ENCODE measurements at regions not wholly inside any gene's neighbourhood (a gene's known extent, or its start where the extent isn't known, plus 50 kb on each side); places are given as distances from the start of the nearest gene placed in this dataset.

GRCh38 chr17:72025113-72025512 is 95.7 kb upstream of the SOX9 start:
- no peak for TF ChIP-seq ZNF274 (IDR thresholded peaks at IDR 0.05; ENCODE audit: low read depth, low read length)

DNA sequence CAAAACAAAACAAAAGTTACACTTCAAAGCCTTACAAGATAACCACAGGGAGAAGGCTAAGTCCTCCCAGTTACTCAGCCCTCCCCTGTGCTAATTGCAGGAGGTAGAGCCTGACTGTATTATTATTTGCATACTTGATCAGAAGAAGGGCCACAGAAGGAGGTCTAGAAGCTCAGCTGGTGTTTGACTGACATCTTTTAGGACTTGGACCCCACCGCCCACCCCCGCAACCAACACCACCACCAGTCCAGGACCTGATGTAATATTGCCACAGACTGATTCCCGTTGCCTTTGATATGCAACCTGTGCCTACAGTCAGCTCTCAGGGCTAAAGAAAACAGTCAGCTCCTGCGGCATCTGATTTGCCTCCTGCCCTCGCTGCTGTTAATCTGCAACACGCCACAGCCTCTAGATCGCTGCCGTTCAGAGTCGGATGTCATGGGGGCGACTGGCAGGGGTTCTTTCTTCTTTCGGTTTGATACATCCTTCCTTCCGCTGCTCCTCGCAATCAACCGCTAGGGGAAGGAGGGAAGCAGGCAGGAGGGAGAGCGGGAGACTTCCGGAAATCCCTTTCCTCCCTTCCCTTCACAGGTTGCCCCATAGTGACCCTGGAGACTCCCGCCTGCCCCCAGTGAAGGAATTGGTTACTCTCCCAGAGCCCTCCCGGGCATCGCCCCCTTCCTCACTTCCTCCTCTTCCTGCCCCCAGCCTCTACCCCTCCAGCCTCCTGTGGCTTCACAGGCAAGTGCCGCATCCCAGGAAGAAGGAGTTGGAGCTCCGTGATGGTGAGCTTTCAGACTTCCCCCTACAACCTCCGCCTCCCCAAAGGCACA is 90.5 kb upstream of the SOX9 start:
- no peak for TF ChIP-seq ZNF274 (IDR thresholded peaks at IDR 0.05; ENCODE audit: low read depth, low read length)
- peak overlapping the region; percentile 42 for H3K4me3 ChIP-seq (ENCODE audit: low read length)

More at GRCh38 chr17:72025113-72025512, 95.7 kb upstream of the SOX9 start:
- H3K4me3 ChIP-seq (ENCODE audit: low read length), result no peak overlapping the region

GRCh38 chr17:72031219-72031884 is 89.5 kb upstream of the SOX9 start:
- no peak for TF ChIP-seq ZNF274 (IDR thresholded peaks at IDR 0.05; ENCODE audit: low read depth, low read length)
- no peak overlapping the region for H3K4me3 ChIP-seq (ENCODE audit: low read length)

DNA sequence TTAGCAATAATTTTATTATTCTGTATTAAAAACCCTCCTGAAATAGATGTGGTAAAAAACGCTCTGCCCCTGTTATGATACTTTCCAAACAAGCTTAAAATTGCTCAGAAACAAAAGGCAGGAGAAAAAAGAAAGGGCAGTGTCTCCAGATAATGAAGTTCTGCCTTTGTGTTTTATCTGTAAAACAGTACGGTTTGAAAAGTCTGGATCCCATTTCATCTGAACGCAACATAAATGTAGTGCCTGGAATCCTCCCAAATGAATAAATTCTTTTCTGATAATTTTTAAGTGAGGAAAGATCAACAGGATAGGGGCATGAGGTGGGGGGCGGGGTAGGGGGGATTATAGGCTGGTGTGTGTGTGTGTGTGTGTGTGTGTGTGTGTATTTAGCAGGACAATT is 87.5 kb upstream of the SOX9 start:
- H3K4me3 ChIP-seq (ENCODE audit: low read length), result no peak overlapping the region
- TF ChIP-seq ZNF274 (IDR thresholded peaks at IDR 0.05; ENCODE audit: low read depth, low read length), result no peak

- TF ChIP-seq ZNF274 (IDR thresholded peaks at IDR 0.05; ENCODE audit: low read depth, low read length), result no peak
- no peak overlapping the region for H3K4me3 ChIP-seq (ENCODE audit: low read length)
Observed at GRCh38 chr17:72034000-72034399, 86.8 kb upstream of the SOX9 start.

GRCh38 chr17:72038427-72038826 is 82.4 kb upstream of the SOX9 start:
- no peak for TF ChIP-seq ZNF274 (IDR thresholded peaks at IDR 0.05; ENCODE audit: low read depth, low read length)
- no peak overlapping the region for H3K4me3 ChIP-seq (ENCODE audit: low read length)

DNA sequence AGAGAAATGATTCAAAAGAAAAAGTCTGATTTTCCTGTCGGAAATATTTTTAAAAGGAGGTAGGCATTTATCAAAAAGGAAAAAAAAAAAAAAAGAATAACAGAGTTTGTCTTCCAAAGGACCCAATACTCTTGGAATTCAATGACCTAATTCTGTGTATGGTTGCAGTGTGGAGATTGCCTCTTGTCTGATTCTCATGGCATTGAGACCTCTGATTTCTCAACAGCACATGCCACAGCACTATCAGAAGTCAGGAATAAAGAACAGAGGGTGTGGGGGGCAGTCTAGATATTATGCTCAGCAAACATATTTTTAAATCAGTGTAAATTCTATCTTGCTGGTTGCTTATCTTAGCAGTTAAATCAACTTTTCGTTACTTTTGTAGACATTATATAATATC is 81.3 kb upstream of the SOX9 start:
- no peak overlapping the region for H3K4me3 ChIP-seq (ENCODE audit: low read length)
- no peak for TF ChIP-seq ZNF274 (IDR thresholded peaks at IDR 0.05; ENCODE audit: low read depth, low read length)

DNA sequence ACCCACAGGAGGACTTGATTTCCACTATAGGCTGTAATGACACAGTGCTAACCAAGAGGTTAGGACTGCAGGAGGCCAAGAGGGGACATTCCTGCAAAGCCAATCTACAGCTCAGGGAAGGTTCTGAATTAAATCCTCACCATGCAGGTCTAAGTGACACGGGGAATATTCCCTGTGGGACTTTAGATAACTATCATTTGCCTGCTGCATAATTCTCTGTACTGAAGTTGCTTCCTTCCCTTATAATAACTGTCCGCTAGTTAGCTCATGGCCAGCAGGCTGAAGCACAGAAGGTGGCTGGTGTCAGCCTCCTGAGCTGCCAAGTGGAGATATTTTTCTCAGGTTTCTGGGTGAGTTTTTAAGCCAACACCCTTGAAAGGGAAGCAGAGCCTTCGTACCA is 74.6 kb upstream of the SOX9 start:
- TF ChIP-seq ZNF274 (IDR thresholded peaks at IDR 0.05; ENCODE audit: low read depth, low read length), result no peak
- H3K4me3 ChIP-seq (ENCODE audit: low read length), result no peak overlapping the region

GRCh38 chr17:72046643-72047612 is 73.9 kb upstream of the SOX9 start:
- no peak overlapping the region for H3K4me3 ChIP-seq (ENCODE audit: low read length)
- no peak for TF ChIP-seq ZNF274 (IDR thresholded peaks at IDR 0.05; ENCODE audit: low read depth, low read length)

- TF ChIP-seq ZNF274 (IDR thresholded peaks at IDR 0.05; ENCODE audit: low read depth, low read length), result no peak
- no peak overlapping the region for H3K4me3 ChIP-seq (ENCODE audit: low read length)
Observed at GRCh38 chr17:72049914-72050313, 70.9 kb upstream of the SOX9 start.

DNA sequence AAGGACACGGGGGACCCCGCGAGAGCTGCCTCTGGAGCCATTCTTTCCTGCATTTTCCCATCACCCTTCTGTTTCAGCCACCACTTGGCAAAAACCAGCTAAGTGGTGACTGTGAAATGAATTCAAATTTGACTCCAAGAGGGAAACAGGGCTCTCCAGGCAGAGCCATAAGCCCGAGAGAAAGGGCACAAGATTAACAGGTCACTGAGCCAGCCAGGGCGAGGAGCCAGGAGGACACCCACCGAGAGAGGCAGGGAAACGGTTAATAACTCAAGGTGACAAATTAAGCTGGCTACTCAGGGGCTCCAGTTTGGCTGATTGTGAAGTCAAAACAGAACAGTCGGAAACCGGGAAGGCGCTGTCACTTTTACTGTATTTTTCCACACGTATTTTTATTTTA is 67.8 kb upstream of the SOX9 start:
- no peak for TF ChIP-seq ZNF274 (IDR thresholded peaks at IDR 0.05; ENCODE audit: low read depth, low read length)
- H3K4me3 ChIP-seq (ENCODE audit: low read length), result no peak overlapping the region

DNA sequence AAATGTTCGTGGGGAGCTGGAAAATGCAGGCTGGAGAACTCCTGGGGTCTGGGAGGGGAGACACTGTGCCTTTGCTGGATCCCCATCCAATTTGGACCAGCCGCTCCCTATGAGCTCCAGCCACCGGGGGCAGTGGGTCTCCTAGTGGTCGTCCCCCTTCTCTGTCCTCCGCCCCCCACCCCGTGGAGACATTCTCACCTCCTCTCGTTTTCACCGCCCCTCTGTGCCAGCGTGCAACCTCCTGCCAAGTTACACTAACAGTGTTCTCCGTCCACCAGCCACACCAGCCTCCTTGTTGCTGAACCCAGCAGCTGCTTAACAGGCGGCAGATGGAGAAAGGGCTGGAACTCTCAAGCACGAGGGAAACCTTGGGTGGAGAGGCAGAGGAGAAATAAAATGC is 67.4 kb upstream of the SOX9 start:
- no peak for TF ChIP-seq ZNF274 (IDR thresholded peaks at IDR 0.05; ENCODE audit: low read depth, low read length)

GRCh38 chr17:72056155-72056554 is 64.7 kb upstream of the SOX9 start:
- TF ChIP-seq ZNF274 (IDR thresholded peaks at IDR 0.05; ENCODE audit: low read depth, low read length), result no peak
- no peak overlapping the region for H3K4me3 ChIP-seq (ENCODE audit: low read length)

More for the DNA sequence above, 67.4 kb upstream of the SOX9 start:
- H3K4me3 ChIP-seq (ENCODE audit: low read length), result no peak overlapping the region

GRCh38 chr17:72056727-72057290 is 64.0 kb upstream of the SOX9 start:
- no peak for TF ChIP-seq ZNF274 (IDR thresholded peaks at IDR 0.05; ENCODE audit: low read depth, low read length)
- H3K4me3 ChIP-seq (ENCODE audit: low read length), result no peak overlapping the region

Data from GM08714 (cell line).